ENCODE measurements at regions not wholly inside any gene's neighbourhood (a gene's known extent, or its start where the extent isn't known, plus 50 kb on each side); places are given as distances from the start of the nearest gene placed in this dataset.

DNA sequence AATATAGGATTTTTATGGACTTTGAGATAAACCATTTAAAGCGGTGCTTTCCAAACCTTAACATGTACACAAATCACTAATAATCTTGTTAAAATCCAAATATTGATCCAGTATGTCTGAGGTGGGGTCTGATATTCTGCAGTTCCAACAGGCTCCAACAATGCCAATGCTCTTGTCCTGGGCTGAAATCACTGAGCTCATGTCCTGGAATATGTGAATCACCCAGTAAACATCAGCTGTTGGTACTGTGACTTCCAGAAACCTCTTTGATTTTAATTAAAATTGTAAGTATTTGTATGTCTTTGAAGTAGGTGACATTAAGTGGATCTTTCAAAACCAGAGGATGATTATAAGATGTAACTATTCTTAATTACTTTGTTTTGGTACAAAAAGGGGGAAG, 52.8 kb upstream of the CAST start:
- BruUV-seq (replicated peaks), result no TSS peak
- Histone ChIP-seq H3K9me3 (ENCODE audit: insufficient read depth, low read depth) (no peaks in the 10 kb centered on the region), H4K20me1 (ENCODE audit: insufficient read depth) (no peaks in the 10 kb centered on the region), H3K4me1 (replicated peaks; ENCODE audit: insufficient read depth) (peaks cover 8% of the 10 kb centered on the region), H2AFZ (no peak overlapping the region), H3K27ac (no peak overlapping the region), H3K9me2 (ENCODE audit: insufficient read depth) (no peaks in the 10 kb centered on the region), H3K36me3 (ENCODE audit: low read depth) (no peaks in the 10 kb centered on the region), H3F3A (ENCODE audit: insufficient read depth, low read depth) (peaks cover 13% of the 10 kb centered on the region), H3K79me2 (ENCODE audit: low read depth) (no peaks in the 10 kb centered on the region), H3K4me2 (no peak overlapping the region), H3K27me3 (ENCODE audit: insufficient read depth, low read depth) (no peaks in the 10 kb centered on the region), H3K4me3 (no peak overlapping the region)
- TF ChIP-seq CTCF (conservative IDR thresholded peaks at IDR 0.05), result no peak
- TF ChIP-seq EZH2 (IDR thresholded peaks at IDR 0.05; ENCODE audit: low read depth), result no peak
- intact Hi-C loops (cut with micrococcal nuclease; ENCODE audit: unreplicated experiment), result no loop called here
- DNase-seq, result no peak
- POLR2A ChIA-PET (ENCODE audit: unreplicated experiment), result no interaction called here
- CTCF ChIA-PET, result no interaction called here

DNA sequence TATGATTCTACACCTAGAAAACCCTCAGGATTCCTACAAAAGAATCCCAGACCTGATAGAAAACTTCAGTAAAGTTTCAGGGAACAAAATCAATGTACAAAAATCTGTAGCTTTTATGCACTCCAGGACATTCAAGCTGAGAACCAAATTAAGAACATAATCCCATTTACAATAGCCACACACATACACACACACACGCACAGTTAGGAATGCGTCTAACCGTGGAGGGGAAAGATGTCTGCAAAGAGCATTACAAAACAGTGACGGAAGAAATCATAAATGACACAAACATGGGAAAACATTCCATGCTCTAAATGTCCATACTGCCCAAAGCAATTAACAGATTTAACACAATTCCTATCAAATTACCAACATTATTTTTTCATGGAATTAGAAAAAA, 51.4 kb upstream of the CAST start:
- Histone ChIP-seq H3K79me2 (ENCODE audit: low read depth) (no peaks in the 10 kb centered on the region), H3K9me3 (ENCODE audit: insufficient read depth, low read depth) (no peaks in the 10 kb centered on the region), H3K27ac (no peak overlapping the region), H3K36me3 (ENCODE audit: low read depth) (no peaks in the 10 kb centered on the region), H3K9me2 (ENCODE audit: insufficient read depth) (no peaks in the 10 kb centered on the region), H4K20me1 (ENCODE audit: insufficient read depth) (no peaks in the 10 kb centered on the region), H3K27me3 (ENCODE audit: insufficient read depth, low read depth) (no peaks in the 10 kb centered on the region), H3F3A (ENCODE audit: insufficient read depth, low read depth) (peaks cover 25% of the 10 kb centered on the region), H3K4me3 (no peak overlapping the region), H3K4me1 (replicated peaks; ENCODE audit: insufficient read depth) (peaks cover 21% of the 10 kb centered on the region), H2AFZ (no peak overlapping the region), H3K4me2 (no peak overlapping the region)
- ChIA-PET CTCF (no interaction called here), POLR2A (ENCODE audit: unreplicated experiment) (no interaction called here)
- BruUV-seq (replicated peaks), result no TSS peak
- intact Hi-C loops (cut with micrococcal nuclease; ENCODE audit: unreplicated experiment), result loop anchor here (5.0 kb wide), 4 partner anchors 97 to 532 kb away; partner anchors contain the start of genes LIX1 and LNPEP
- no peak for TF ChIP-seq EZH2 (IDR thresholded peaks at IDR 0.05; ENCODE audit: low read depth)
- no peak for TF ChIP-seq CTCF (conservative IDR thresholded peaks at IDR 0.05)
- no peak for DNase-seq

GRCh38 chr5:96611946-96612345, 50.2 kb upstream of the CAST start:
- Histone ChIP-seq H3K79me2 (ENCODE audit: low read depth) (no peaks in the 10 kb centered on the region), H3F3A (ENCODE audit: insufficient read depth, low read depth) (peaks cover 25% of the 10 kb centered on the region), H3K36me3 (ENCODE audit: low read depth) (no peaks in the 10 kb centered on the region), H3K4me3 (no peak overlapping the region), H2AFZ (no peak overlapping the region), H3K27me3 (ENCODE audit: insufficient read depth, low read depth) (no peaks in the 10 kb centered on the region), H3K4me2 (no peak overlapping the region), H3K9me3 (ENCODE audit: insufficient read depth, low read depth) (no peaks in the 10 kb centered on the region), H3K9me2 (ENCODE audit: insufficient read depth) (no peaks in the 10 kb centered on the region), H4K20me1 (ENCODE audit: insufficient read depth) (no peaks in the 10 kb centered on the region), H3K27ac (no peak overlapping the region), H3K4me1 (replicated peaks; ENCODE audit: insufficient read depth) (peaks cover 22% of the 10 kb centered on the region)
- TF ChIP-seq EZH2 (IDR thresholded peaks at IDR 0.05; ENCODE audit: low read depth) (no peak), CTCF (conservative IDR thresholded peaks at IDR 0.05) (no peak)
- no TSS peak for BruUV-seq (replicated peaks)
- no peak for DNase-seq
- intact Hi-C loops (cut with micrococcal nuclease; ENCODE audit: unreplicated experiment), result loop anchor here (5.0 kb wide), 4 partner anchors 95 to 530 kb away; partner anchors contain the start of genes LIX1 and LNPEP
- ChIA-PET CTCF (no interaction called here), POLR2A (ENCODE audit: unreplicated experiment) (no interaction called here)

Measured in PC-9 (cell line).